ENCODE measurements at regions not wholly inside any gene's neighbourhood (a gene's known extent, or its start where the extent isn't known, plus 50 kb on each side); places are given as distances from the start of the nearest gene placed in this dataset.
"Not testable (repeated sequence)": the region's sequence is repeated elsewhere in the genome, so short reads cannot be mapped to it uniquely, and the experiment has no call there.

DNA sequence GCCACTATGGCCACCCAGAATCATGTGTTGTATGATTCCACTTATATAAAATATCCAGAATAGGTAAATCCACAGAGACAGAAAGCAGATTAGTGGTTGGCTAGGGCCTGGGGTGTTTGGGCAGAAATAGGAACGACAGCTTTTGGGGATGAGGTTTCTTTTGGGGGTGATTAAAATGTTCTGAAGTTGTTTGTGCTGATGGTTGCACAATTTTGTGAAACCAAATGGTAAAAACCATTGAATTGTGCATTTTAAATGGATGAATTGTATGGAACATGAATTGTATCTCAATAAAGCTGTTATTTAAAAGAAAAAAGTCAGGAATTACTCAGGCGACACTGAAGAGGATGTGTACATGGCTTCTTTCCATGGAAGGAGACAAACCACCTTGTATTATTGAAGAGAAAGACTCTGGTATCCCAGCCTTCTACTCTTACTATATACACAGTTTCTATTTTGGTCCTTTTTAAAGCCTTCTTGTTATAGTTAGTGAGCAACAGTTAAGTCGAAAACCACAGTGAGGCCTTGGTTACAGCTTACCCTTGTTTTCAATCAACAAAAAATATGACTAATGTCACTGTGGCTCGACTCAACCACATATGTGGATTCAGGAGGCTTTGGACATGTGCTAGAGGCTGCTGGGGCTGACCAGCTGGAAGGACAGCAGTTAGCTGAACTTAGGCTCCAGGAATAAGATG lies 57.1 kb upstream of the KMT2E start:
- DNase-seq = no peak
- H3K27ac ChIP-seq = peak overlapping the region; percentile 75 to 78
- no peaks in the 10 kb centered on the region for H3K36me3 ChIP-seq
- H3K27me3 ChIP-seq = no peaks in the 10 kb centered on the region
- no peaks in the 10 kb centered on the region for H3K9me3 ChIP-seq
- intact Hi-C loops (cut with DNase I; ENCODE audit: low total_unique reads) = no loop called here
- TF ChIP-seq, protein P1, sequence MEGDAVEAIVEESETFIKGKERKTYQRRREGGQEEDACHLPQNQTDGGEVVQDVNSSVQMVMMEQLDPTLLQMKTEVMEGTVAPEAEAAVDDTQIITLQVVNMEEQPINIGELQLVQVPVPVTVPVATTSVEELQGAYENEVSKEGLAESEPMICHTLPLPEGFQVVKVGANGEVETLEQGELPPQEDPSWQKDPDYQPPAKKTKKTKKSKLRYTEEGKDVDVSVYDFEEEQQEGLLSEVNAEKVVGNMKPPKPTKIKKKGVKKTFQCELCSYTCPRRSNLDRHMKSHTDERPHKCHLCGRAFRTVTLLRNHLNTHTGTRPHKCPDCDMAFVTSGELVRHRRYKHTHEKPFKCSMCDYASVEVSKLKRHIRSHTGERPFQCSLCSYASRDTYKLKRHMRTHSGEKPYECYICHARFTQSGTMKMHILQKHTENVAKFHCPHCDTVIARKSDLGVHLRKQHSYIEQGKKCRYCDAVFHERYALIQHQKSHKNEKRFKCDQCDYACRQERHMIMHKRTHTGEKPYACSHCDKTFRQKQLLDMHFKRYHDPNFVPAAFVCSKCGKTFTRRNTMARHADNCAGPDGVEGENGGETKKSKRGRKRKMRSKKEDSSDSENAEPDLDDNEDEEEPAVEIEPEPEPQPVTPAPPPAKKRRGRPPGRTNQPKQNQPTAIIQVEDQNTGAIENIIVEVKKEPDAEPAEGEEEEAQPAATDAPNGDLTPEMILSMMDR (IDR thresholded peaks at IDR 0.05) = no peak
- peaks cover 0 to 49% (median 33%) of the 10 kb centered on the region in 4 donors for H3K4me1 ChIP-seq
- H3K4me3 ChIP-seq = no peak overlapping the region

DNA sequence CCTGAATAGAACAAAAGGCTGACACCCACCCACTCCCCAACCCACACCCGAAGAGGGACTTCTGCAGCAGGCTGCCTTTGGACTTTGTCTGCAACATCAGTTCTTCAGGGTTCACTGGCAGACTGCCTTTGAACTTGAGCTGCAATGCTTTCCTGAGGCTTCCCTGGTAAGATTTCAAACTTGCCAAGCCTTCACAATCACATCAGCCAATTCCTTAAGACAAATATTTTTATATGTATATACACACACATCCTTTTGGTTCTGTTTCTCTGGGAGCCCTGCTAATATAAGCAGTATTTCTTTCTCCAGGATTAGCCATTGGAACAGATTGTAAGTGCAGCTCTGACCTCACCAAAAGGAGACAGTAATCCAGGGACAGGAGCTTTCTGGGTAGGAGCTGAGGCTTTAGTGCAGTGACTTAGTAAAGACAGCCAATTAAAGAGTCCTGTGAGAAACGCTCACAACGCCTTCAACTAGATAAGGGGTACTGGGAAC lies 55.6 kb upstream of the KMT2E start:
- TF ChIP-seq, protein P1 (IDR thresholded peaks at IDR 0.05) = no peak
- Histone ChIP-seq H3K27ac (peak overlapping the region; percentile 75 to 78), H3K36me3 (no peaks in the 10 kb centered on the region), H3K4me1 (peaks cover 0 to 62% (median 39%) of the 10 kb centered on the region in 4 donors), H3K4me3 (no peak overlapping the region), H3K9me3 (no peaks in the 10 kb centered on the region), H3K27me3 (no peaks in the 10 kb centered on the region)
- intact Hi-C loops (cut with DNase I; ENCODE audit: low total_unique reads) = no loop called here
- no peak for DNase-seq

DNA sequence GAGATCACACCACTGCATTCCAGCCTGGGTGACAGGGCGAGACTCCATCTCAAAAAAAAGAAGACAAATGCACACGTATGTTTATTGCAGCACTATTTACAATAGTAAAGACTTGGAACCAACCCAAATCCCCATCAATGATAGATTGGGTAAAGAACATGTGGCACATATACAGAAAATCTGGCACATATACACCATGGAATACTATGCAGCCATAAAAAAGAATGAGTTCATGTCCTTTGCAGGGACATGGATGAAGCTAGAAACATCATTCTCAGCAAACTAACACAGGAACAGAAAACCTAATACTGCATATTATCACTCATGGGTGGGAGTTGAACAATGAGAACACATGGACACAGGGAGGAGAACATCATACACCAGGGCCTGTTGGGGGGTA lies 54.5 kb upstream of the KMT2E start:
- H3K27me3 ChIP-seq; DNase-seq; H3K4me3 ChIP-seq; H3K9me3 ChIP-seq; intact Hi-C loops (cut with DNase I; ENCODE audit: low total_unique reads); H3K36me3 ChIP-seq: not testable (repeated sequence)
- Histone ChIP-seq H3K27ac (peak overlapping the region in 1 of 2 donors; percentile 75), H3K4me1 (peaks cover 0 to 73% (median 49%) of the 10 kb centered on the region in 4 donors)

DNA sequence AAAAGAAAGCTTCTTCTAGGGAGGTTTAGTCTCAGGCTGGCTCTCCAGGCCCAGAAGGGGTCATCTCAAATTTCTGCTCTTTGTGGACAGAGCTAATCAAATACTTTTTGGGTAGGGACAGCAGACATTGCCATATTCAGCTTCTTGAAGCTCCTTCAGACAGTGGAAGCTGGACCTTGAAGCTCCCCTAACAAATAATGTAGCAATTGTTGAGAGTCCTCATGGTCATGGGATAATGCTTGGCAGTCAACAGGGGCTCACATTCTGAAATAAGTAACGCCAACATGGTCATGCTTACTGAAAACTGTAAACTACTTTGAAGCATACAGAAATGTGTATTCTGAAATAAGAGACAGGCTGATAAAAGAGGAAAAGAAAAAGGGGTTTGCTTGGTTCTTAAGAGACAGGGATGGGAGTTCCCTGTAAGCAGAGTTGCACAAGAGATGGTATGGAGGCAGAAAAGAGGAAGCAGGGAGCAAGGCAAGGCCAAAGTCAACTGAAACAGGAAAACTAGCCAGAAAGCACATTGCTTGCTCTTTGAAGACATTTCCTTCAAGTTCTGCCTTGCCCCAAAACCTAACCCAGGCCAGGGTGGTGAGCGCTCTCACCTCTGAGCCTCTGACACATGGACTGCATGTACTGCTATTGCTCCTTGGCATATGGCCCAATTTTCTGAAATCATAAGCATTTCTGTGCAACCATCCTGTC lies 53.1 kb upstream of the KMT2E start:
- no peaks in the 10 kb centered on the region for H3K36me3 ChIP-seq
- H3K27ac ChIP-seq = peak overlapping the region; percentile 51 to 59
- peaks cover 0 to 84% (median 57%) of the 10 kb centered on the region in 4 donors for H3K4me1 ChIP-seq
- DNase-seq = peak; percentile 60 to 80
- intact Hi-C loops (cut with DNase I; ENCODE audit: low total_unique reads) = no loop called here
- H3K9me3 ChIP-seq = no peaks in the 10 kb centered on the region
- H3K27me3 ChIP-seq = no peaks in the 10 kb centered on the region
- TF ChIP-seq, protein P1 (IDR thresholded peaks at IDR 0.05) = no peak
- H3K4me3 ChIP-seq = no peak overlapping the region

DNA sequence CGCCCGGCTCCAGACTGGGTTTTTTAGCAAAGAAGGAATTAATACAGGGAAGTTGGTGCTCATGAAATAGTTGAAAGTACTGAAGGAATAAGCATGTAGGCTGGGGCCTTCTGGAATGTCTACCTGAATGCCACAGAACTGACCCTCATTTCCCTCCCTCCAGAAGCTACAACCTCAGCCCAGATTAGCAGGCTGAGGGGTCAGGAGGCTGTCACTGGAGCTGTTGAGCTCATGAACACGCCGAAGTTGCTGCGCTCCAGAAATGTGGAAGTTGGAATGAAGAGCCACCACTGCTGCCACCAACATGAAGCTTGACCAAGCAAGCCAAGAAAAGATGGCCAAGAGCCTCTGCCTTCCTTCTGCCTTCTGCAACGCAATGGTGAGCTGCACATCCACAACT lies 52.2 kb upstream of the KMT2E start:
- H3K27me3 ChIP-seq = no peaks in the 10 kb centered on the region
- peak overlapping the region; percentile 57 to 59 for H3K27ac ChIP-seq
- TF ChIP-seq, protein P1 (IDR thresholded peaks at IDR 0.05) = no peak
- no peaks in the 10 kb centered on the region for H3K36me3 ChIP-seq
- H3K4me1 ChIP-seq = peaks cover 0 to 85% (median 59%) of the 10 kb centered on the region in 4 donors
- H3K9me3 ChIP-seq = no peaks in the 10 kb centered on the region
- intact Hi-C loops (cut with DNase I; ENCODE audit: low total_unique reads) = no loop called here
- no peak for DNase-seq
- H3K4me3 ChIP-seq = no peak overlapping the region

DNA sequence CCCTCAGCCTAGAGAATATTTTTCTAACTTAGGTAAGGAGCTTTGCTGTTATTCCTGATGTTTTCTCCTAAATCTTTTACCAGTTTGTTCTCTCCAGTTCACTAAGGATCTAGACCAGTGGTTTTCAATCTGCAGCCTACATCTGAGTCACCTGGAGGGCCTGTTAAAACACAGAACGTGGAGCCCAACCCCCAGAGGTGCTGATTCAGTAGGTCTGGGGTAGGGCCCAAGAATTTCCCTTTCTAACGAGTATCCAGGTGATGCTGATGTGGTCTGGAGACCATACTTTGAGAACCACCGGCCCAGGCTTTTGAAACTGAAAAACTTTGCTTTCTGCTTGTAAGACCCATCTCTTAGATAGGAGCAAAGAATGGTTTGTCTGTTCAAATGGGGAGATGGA lies 51.2 kb upstream of the KMT2E start:
- Histone ChIP-seq H3K27me3 (no peaks in the 10 kb centered on the region), H3K9me3 (no peaks in the 10 kb centered on the region), H3K27ac (peak overlapping the region; percentile 57 to 59), H3K4me1 (peaks cover 0 to 85% (median 61%) of the 10 kb centered on the region in 4 donors), H3K36me3 (no peaks in the 10 kb centered on the region), H3K4me3 (no peak overlapping the region)
- TF ChIP-seq, protein P1 (IDR thresholded peaks at IDR 0.05) = no peak
- intact Hi-C loops (cut with DNase I; ENCODE audit: low total_unique reads) = no loop called here
- DNase-seq = no peak

Measured in tibial artery (tissue), 4 donors.